PFSK-1 (cell line): ENCODE measurements at regions not wholly inside any gene's neighbourhood (a gene's known extent, or its start where the extent isn't known, plus 50 kb on each side); places are given as distances from the start of the nearest gene placed in this dataset.

Source experiments
- FOXP2 ChIP-seq: optimal IDR thresholded peaks from 2 replicates; pipeline ENCODE3; 2011; ENCODE audit warnings: borderline replicate concordance, control low read depth, inconsistent platforms; ENCODE audit not compliant: insufficient read depth; ENCODE audit errors: extremely low read length, extremely low read depth
- POLR2AphosphoS5 ChIP-seq: IDR thresholded peaks from 2 replicates; pipeline ENCODE4 v1.6.1; 2012; ENCODE audit warnings: low read depth, mild to moderate bottlenecking, control low read depth, low read length, moderate library complexity
- REST ChIP-seq, 2 experiments: IDR thresholded peaks; 2 replicates each; pipeline versions ENCODE4 v1.6.1 to v1.8.0; 2011 to 2012; ENCODE audit warnings: low read depth in 2 of 2, low read length in 2 of 2, control low read depth in 1 of 2, inconsistent platforms in 1 of 2, mild to moderate bottlenecking in 1 of 2, moderate library complexity in 1 of 2; ENCODE audit not compliant: insufficient read depth in 1 of 2
- SIN3A ChIP-seq: IDR thresholded peaks from 2 replicates; pipeline ENCODE4 v1.6.1; 2012; ENCODE audit warnings: mild to moderate bottlenecking, low read length, moderate library complexity, borderline replicate concordance; ENCODE audit not compliant: insufficient read depth
- TAF1 ChIP-seq: IDR thresholded peaks from 2 replicates; pipeline ENCODE4 v1.6.1; 2012; ENCODE audit warnings: low read length, control low read depth, borderline replicate concordance; ENCODE audit not compliant: insufficient read depth

GRCh38 chr3:104909198-104909597, 457.5 kb upstream of the ALCAM start:
- TF ChIP-seq REST (IDR thresholded peaks at IDR 0.05; ENCODE audit: insufficient read depth in 1 of 2, low read depth in 2 of 2, low read length in 2 of 2) (no peak), SIN3A (no peak), POLR2AphosphoS5 (no peak), FOXP2 (no peak), TAF1 (no peak)

- TF ChIP-seq SIN3A (no peak), FOXP2 (no peak), POLR2AphosphoS5 (no peak), REST (IDR thresholded peaks at IDR 0.05; ENCODE audit: insufficient read depth in 1 of 2, low read depth in 2 of 2, low read length in 2 of 2) (no peak), TAF1 (no peak)
These were observed 457.0 kb upstream of the ALCAM start for GRCh38 chr3:104909721-104910120.

GRCh38 chr3:104911376-104911775, 455.3 kb upstream of the ALCAM start:
- TF ChIP-seq SIN3A (no peak), REST (IDR thresholded peaks at IDR 0.05; ENCODE audit: insufficient read depth in 1 of 2, low read depth in 2 of 2, low read length in 2 of 2) (no peak), FOXP2 (no peak), POLR2AphosphoS5 (no peak), TAF1 (no peak)

GRCh38 chr3:104916971-104917370, 449.7 kb upstream of the ALCAM start:
- no peak for TF ChIP-seq POLR2AphosphoS5
- TF ChIP-seq TAF1, result no peak
- no peak for TF ChIP-seq SIN3A
- TF ChIP-seq REST (IDR thresholded peaks at IDR 0.05; ENCODE audit: insufficient read depth in 1 of 2, low read depth in 2 of 2, low read length in 2 of 2), result no peak

- TF ChIP-seq TAF1, result no peak
These were observed 446.2 kb upstream of the ALCAM start for GRCh38 chr3:104920512-104920911.
